ENCODE measurements at regions not wholly inside any gene's neighbourhood (a gene's known extent, or its start where the extent isn't known, plus 50 kb on each side); places are given as distances from the start of the nearest gene placed in this dataset.

DNA sequence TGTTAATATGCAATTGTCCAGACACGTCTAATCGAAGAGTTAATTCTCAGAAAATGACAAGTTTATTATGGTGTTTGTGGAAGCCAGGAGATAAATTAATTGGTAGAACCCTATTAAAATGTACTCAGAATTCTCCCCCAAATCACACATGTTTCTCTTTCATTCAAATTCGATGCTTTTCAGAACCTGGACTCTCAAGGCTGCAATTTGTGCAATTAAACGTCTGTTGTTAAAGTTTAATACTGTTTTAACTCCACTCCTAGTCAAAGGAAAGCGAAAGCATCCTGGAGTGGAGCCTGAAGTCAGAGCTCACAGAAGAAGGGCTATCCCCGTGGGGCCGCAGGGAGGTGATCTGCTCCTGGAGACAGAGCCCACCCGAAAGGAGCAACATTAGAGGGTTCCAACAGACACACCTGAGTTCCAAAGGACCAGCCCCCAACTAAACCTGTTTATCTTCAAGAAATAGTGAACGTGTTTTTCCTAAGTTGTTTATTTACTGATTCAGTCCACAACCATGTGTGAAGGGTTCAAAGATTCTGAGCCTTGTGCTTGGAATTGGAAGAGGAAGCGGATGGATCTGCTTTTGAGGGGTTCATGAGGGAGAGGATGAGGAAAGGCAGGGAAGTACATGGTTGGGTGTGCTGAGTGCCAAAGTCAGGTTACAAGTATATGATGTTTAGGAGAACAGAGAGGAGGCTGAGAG is 68.0 kb upstream of the AKT3 start:
- Histone ChIP-seq H3K9me3 (no peaks in the 10 kb centered on the region), H3K27me3 (peaks cover 22 to 52% of the 10 kb centered on the region in 2 donors), H3K36me3 (no peaks in the 10 kb centered on the region), H3K4me3 (peak overlapping the region; percentile 27 to 36), H3K4me1 (peaks cover 6 to 18% of the 10 kb centered on the region in 2 donors), H3K27ac (no peak overlapping the region)
- DNase-seq (peak in 1 of 4 donors; percentile 15), ATAC-seq (peak; percentile 70)
- TF ChIP-seq, protein P1, sequence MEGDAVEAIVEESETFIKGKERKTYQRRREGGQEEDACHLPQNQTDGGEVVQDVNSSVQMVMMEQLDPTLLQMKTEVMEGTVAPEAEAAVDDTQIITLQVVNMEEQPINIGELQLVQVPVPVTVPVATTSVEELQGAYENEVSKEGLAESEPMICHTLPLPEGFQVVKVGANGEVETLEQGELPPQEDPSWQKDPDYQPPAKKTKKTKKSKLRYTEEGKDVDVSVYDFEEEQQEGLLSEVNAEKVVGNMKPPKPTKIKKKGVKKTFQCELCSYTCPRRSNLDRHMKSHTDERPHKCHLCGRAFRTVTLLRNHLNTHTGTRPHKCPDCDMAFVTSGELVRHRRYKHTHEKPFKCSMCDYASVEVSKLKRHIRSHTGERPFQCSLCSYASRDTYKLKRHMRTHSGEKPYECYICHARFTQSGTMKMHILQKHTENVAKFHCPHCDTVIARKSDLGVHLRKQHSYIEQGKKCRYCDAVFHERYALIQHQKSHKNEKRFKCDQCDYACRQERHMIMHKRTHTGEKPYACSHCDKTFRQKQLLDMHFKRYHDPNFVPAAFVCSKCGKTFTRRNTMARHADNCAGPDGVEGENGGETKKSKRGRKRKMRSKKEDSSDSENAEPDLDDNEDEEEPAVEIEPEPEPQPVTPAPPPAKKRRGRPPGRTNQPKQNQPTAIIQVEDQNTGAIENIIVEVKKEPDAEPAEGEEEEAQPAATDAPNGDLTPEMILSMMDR (IDR thresholded peaks at IDR 0.05): no peak
- intact Hi-C loops (cut with DNase I): no loop called here

DNA sequence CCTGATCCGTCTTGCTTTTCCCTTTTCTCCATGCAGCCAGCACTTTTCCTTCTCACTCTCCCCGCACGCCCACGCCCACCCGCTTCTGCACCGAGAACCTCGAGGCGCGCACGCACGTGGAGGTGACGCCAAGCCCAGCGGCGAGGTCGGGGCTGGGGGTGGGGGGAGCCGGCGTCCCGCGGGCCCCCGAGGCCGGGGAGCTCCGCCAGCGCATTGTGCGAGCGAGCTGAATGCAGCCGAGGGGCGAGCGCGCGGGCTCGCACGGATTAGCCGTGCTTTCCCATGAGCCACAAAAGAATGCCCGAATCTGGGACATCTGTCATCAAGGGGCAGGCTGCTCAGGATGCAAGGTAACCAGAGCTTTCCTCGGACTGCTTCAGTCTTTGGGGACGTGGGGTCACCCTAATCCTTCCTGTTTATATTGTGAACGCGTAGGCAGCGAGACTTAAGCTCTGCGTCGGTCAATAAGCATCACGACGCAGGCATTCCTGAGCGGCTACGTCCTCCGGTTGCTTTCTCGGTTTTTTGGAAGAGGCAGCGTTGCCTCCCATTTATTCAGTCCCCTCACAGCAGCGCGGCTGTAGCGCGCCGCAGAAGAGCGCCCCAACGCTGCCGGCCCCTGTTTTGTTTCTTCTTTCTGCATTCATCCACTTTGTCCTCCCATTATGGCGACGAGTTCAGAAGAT is 67.3 kb upstream of the AKT3 start:
- peak overlapping the region; percentile 27 to 36 for H3K4me3 ChIP-seq
- ATAC-seq: peak; percentile 84

DNA sequence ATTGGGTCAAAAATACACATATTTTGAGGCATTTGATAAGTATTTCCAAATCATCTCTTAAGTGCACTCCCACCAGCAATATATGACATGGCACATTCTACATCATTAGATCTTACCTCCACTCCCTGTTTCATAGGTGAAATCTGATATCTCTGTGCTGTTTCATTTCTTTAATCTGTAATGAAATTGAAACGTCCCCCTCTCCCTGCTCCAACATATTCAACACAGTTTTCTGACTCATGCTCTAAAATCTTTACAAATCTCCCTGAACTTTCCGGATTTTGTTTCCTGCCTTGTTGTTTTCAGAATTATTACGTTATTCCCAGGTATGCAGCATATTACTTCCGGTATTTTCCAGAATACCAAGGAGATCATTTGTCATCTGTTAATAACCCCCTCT is 66.1 kb upstream of the AKT3 start:
- intact Hi-C loops (cut with DNase I): no loop called here
- no peaks in the 10 kb centered on the region for H3K36me3 ChIP-seq
- H3K9me3 ChIP-seq: no peaks in the 10 kb centered on the region
- no peak overlapping the region for H3K4me3 ChIP-seq
- TF ChIP-seq, protein P1 (IDR thresholded peaks at IDR 0.05): no peak
- no peak for ATAC-seq
- peaks cover 22 to 52% of the 10 kb centered on the region in 2 donors for H3K27me3 ChIP-seq
- peaks cover 6 to 18% of the 10 kb centered on the region in 2 donors for H3K4me1 ChIP-seq
- H3K27ac ChIP-seq: no peak overlapping the region
- DNase-seq: no peak

More for the DNA sequence above, 67.3 kb upstream of the AKT3 start:
- DNase-seq: peak in 3 of 4 donors; percentile 31 to 78 (median 67)
- peaks cover 6 to 18% of the 10 kb centered on the region in 2 donors for H3K4me1 ChIP-seq
- H3K36me3 ChIP-seq: no peaks in the 10 kb centered on the region
- TF ChIP-seq, protein P1 (IDR thresholded peaks at IDR 0.05): no peak
- H3K27me3 ChIP-seq: peaks cover 22 to 52% of the 10 kb centered on the region in 2 donors
- intact Hi-C loops (cut with DNase I): no loop called here
- H3K27ac ChIP-seq: no peak overlapping the region
- no peaks in the 10 kb centered on the region for H3K9me3 ChIP-seq

DNA sequence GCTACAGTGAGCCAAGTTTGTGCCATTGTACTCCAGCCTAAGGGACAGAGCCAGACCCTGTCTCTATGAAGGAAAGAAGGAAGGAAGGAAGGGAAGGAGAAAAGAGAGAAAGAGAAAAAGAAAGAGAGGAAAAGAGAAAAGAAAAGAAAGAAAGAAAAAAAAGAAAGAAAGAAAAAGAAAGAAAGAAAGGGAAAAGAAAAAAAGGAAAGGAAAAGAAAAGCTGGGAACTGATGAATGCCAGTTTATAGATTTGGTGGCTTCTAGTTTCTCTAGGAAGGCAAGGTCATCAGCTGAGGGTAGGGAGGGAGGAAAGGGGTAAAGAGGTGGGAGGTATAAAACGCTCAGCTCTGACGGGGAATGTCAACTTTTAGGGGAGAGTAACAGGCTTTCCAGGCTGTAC is 62.3 kb upstream of the AKT3 start:
- TF ChIP-seq, protein P1 (IDR thresholded peaks at IDR 0.05): no peak
- no peak for ATAC-seq
- Histone ChIP-seq H3K27me3 (peaks cover 12 to 28% of the 10 kb centered on the region in 2 donors), H3K4me3 (no peak overlapping the region), H3K9me3 (no peaks in the 10 kb centered on the region), H3K4me1 (peaks cover 6 to 10% of the 10 kb centered on the region in 2 donors), H3K27ac (no peak overlapping the region), H3K36me3 (no peaks in the 10 kb centered on the region)
- no peak for DNase-seq
- intact Hi-C loops (cut with DNase I): no loop called here

DNA sequence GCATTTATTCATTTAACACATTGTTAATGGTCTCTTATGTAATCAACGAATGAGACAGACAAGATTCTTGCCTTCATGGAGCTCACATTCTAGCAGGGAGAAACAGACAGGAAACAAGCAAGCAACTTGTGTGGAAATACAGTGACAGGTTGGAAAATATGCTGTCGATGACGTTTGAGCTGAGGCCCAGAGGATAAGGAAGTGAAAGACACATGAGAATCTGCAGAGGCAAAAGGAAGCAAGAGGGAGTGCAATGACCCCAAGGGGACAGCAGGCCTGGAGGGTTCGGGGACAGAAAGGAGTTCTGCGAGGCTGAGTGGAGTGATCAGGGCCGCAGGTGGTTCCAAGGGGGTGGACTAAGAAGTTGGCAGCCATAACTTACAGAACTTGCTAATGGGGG is 60.6 kb upstream of the AKT3 start:
- no peak overlapping the region for H3K27ac ChIP-seq
- H3K4me3 ChIP-seq: no peak overlapping the region
- ATAC-seq (no peak), DNase-seq (no peak)
- no peaks in the 10 kb centered on the region for H3K36me3 ChIP-seq
- peaks cover 0 to 11% of the 10 kb centered on the region in 2 donors for H3K27me3 ChIP-seq
- TF ChIP-seq, protein P1 (IDR thresholded peaks at IDR 0.05): no peak
- H3K9me3 ChIP-seq: no peaks in the 10 kb centered on the region
- H3K4me1 ChIP-seq: no peaks in the 10 kb centered on the region
- intact Hi-C loops (cut with DNase I): no loop called here
